ENCODE measurements at regions not wholly inside any gene's neighbourhood (a gene's known extent, or its start where the extent isn't known, plus 50 kb on each side); places are given as distances from the start of the nearest gene placed in this dataset.

DNA sequence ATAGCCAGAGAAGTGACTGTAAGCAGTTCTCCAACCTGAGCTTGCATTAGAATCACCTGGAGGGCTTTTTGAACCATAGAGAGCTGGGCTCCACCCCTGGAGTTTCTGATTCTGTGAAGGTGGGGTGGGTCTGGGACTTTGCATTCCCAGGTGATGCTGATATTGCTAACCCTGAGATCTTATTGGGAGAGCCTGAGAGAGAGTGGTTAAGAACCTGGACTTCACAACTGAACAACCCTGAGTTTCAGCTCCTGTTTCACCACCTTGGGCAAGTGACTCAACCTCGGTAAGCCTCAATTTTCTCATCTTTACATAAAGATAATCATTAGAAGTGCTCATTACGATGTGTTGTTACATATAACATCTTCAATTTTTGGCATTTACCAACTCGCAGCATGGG is 498.6 kb downstream of the EBF1 start:
- Histone ChIP-seq H3K9me3 (peaks cover 0 to 13% (median 0%) of the 10 kb centered on the region in 11 donors), H3K36me3 (no peaks in the 10 kb centered on the region), H3K4me3 (no peak overlapping the region), H3K27ac (no peak overlapping the region), H3K27me3 (no peaks in the 10 kb centered on the region), H3K4me1 (peaks cover 0 to 18% (median 11%) of the 10 kb centered on the region in 9 donors)
- intact Hi-C loops (cut with DNase I), result no loop called here
- DNase-seq (no peak), ATAC-seq (no peak)
- WGBS, 2 donors, result 88 to 93% methylated on average over 3 of the region's 3 CpGs
- TF ChIP-seq, protein P1, sequence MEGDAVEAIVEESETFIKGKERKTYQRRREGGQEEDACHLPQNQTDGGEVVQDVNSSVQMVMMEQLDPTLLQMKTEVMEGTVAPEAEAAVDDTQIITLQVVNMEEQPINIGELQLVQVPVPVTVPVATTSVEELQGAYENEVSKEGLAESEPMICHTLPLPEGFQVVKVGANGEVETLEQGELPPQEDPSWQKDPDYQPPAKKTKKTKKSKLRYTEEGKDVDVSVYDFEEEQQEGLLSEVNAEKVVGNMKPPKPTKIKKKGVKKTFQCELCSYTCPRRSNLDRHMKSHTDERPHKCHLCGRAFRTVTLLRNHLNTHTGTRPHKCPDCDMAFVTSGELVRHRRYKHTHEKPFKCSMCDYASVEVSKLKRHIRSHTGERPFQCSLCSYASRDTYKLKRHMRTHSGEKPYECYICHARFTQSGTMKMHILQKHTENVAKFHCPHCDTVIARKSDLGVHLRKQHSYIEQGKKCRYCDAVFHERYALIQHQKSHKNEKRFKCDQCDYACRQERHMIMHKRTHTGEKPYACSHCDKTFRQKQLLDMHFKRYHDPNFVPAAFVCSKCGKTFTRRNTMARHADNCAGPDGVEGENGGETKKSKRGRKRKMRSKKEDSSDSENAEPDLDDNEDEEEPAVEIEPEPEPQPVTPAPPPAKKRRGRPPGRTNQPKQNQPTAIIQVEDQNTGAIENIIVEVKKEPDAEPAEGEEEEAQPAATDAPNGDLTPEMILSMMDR (IDR thresholded peaks at IDR 0.05), result no peak

GRCh38 chr5:158600679-158601078 is 499.0 kb downstream of the EBF1 start:
- Histone ChIP-seq H3K27me3 (no peaks in the 10 kb centered on the region), H3K4me1 (peaks cover 0 to 18% (median 11%) of the 10 kb centered on the region in 9 donors), H3K27ac (no peak overlapping the region), H3K9me3 (peaks cover 0 to 13% (median 0%) of the 10 kb centered on the region in 11 donors), H3K36me3 (no peaks in the 10 kb centered on the region), H3K4me3 (no peak overlapping the region)
- TF ChIP-seq, protein P1 (IDR thresholded peaks at IDR 0.05), result no peak
- DNase-seq (no peak), ATAC-seq (peak in 1 of 8 donors; percentile 34)
- WGBS, 2 donors, result 46 to 66% methylated on average over 3 of the region's 3 CpGs
- intact Hi-C loops (cut with DNase I), result no loop called here

DNA sequence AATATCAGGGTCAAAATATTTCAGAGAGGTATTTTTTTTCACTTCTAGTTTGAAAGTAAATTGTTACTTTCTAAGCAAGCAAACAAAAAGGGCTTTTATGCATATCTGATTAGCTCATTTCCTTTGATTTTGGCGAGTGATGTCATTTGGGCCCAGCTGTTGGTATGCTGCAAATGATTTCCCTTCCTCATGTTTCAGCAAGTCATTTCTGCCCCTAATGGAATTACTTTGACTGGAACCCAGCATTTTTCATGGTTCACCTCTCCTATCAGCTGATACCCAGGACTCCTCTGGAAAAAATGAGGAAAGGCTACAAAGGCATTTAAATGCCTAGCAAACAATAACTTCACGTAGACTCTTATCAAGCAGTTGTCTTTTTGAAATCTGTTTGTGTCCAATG is 500.6 kb downstream of the EBF1 start:
- WGBS, 2 donors, result 49 to 63% methylated on average over 2 of the region's 2 CpGs
- peak overlapping the region in 7 of 10 donors; percentile 48 to 83 (median 72) for H3K27ac ChIP-seq
- TF ChIP-seq, protein P1 (IDR thresholded peaks at IDR 0.05), result no peak
- intact Hi-C loops (cut with DNase I), result no loop called here
- no peaks in the 10 kb centered on the region for H3K27me3 ChIP-seq
- peak in 1 of 2 donors; percentile 52 for DNase-seq
- no peaks in the 10 kb centered on the region for H3K36me3 ChIP-seq
- peaks cover 0 to 18% (median 11%) of the 10 kb centered on the region in 9 donors for H3K4me1 ChIP-seq
- no peak overlapping the region for H3K4me3 ChIP-seq
- peaks cover 0 to 13% (median 0%) of the 10 kb centered on the region in 11 donors for H3K9me3 ChIP-seq
- ATAC-seq, result peak in 7 of 8 donors; percentile 44 to 89 (median 79)

GRCh38 chr5:158594595-158595242 is 505.0 kb downstream of the EBF1 start:
- intact Hi-C loops (cut with DNase I), result no loop called here
- Histone ChIP-seq H3K9me3 (peaks cover 0 to 13% (median 0%) of the 10 kb centered on the region in 11 donors), H3K36me3 (no peaks in the 10 kb centered on the region), H3K4me3 (no peak overlapping the region), H3K4me1 (peaks cover 0 to 35% (median 27%) of the 10 kb centered on the region in 9 donors), H3K27me3 (no peaks in the 10 kb centered on the region), H3K27ac (no peak overlapping the region)
- 81 to 89% methylated on average over 5 of the region's 5 CpGs for WGBS, 2 donors
- TF ChIP-seq, protein P1 (IDR thresholded peaks at IDR 0.05), result no peak
- ATAC-seq, result no peak
- no peak for DNase-seq
